ENCODE measurements at regions not wholly inside any gene's neighbourhood (a gene's known extent, or its start where the extent isn't known, plus 50 kb on each side); places are given as distances from the start of the nearest gene placed in this dataset.

- TF ChIP-seq CTCF (IDR thresholded peaks at IDR 0.05; ENCODE audit: low read length): no peak
- TF ChIP-seq EZH2phosphoT487 (IDR thresholded peaks at IDR 0.05; ENCODE audit: low read length): no peak
Measured at GRCh38 chr9:16252616-16253015, 617.9 kb downstream of the BNC2 start.

All from MM.1S (cell line).